ENCODE measurements at regions not wholly inside any gene's neighbourhood (a gene's known extent, or its start where the extent isn't known, plus 50 kb on each side); places are given as distances from the start of the nearest gene placed in this dataset.

- no peak for TF ChIP-seq REST (IDR thresholded peaks at IDR 0.05; ENCODE audit: insufficient replicate concordance, low read depth)
- TF ChIP-seq CTCF (IDR thresholded peaks at IDR 0.05; ENCODE audit: insufficient read depth, low read length): no peak
- no peak for TF ChIP-seq POLR2AphosphoS5 (IDR thresholded peaks at IDR 0.05; ENCODE audit: low read depth)
- no peak for TF ChIP-seq GABPA (IDR thresholded peaks at IDR 0.05; ENCODE audit: low read depth)
- no peak for TF ChIP-seq SPI1 (IDR thresholded peaks at IDR 0.05; ENCODE audit: borderline replicate concordance, low read depth)
Measured at GRCh38 chr3:18208091-18208490, 217.0 kb downstream of the SATB1 start.

Data from HL-60 (cell line).